Caco-2 (cell line): ENCODE measurements at regions not wholly inside any gene's neighbourhood (a gene's known extent, or its start where the extent isn't known, plus 50 kb on each side); places are given as distances from the start of the nearest gene placed in this dataset.
A peak's percentile ranks its signal among the peaks of the same experiment; 100 is the strongest.

Experiments used
- BruUV-seq: library from RNA; stranded (reverse); fragments of 400-500 nt; replicated peaks from 2 replicates; lab custom pipeline; 2021; lab: Mats Ljungman, UMichigan
- CTCF ChIA-PET: fragments of 300-600 bp; sonication (Branson Sonifier 250); formaldehyde crosslinking; loops from one replicate; lab custom pipeline; 2022; ENCODE audit warnings: antibody characterized with exemption; lab: Charles Lee
- POLR2A ChIA-PET: fragments of 300-600 bp; sonication (Branson Sonifier 250); formaldehyde crosslinking; loops from one replicate; lab custom pipeline; 2022; ENCODE audit warnings: antibody characterized with exemption; lab: Charles Lee
- DNase-seq, 2 experiments: peaks; one replicate each; pipeline versions ENCODE4 v3.0.0 to v3.0.0-alpha.2; 2020 to 2022
- H3K27me3 ChIP-seq: replicated peaks from 2 replicates; pipeline ENCODE4 v1.6.0; 2011; ENCODE audit warnings: low read length; ENCODE audit not compliant: control insufficient read depth, insufficient read depth
- H3K36me3 ChIP-seq: 2 replicates; pipeline ENCODE4 v1.5.1; 2011; ENCODE audit warnings: low read length; ENCODE audit not compliant: control insufficient read depth, insufficient read depth
- H3K4me1 ChIP-seq: fragments of 250-450 bp; sonication (Bioruptor Pico); 2 replicates; pipeline ENCODE4 v1.5.1; 2020; ENCODE audit warnings: mild to moderate bottlenecking
- H3K4me3 ChIP-seq: 2 replicates; pipeline ENCODE4 v1.5.1; 2011; ENCODE audit warnings: low read depth, mild to moderate bottlenecking, control low read depth, low read length
- H3K9me3 ChIP-seq: fragments of 250-450 bp; sonication (Bioruptor Pico); 2 replicates; pipeline ENCODE4 v1.5.1; 2020; ENCODE audit warnings: mild to moderate bottlenecking, moderate library complexity
- H3K27ac Mint-ChIP-seq: one replicate; pipeline ENCODE4 v1.8.0; 2022; ENCODE audit warnings: mixed read lengths; ENCODE audit not compliant: unreplicated experiment
- H3K27me3 Mint-ChIP-seq: one replicate; pipeline ENCODE4 v1.8.0; 2022; ENCODE audit warnings: mixed read lengths; ENCODE audit not compliant: insufficient read depth, unreplicated experiment
- H3K36me3 Mint-ChIP-seq: one replicate; pipeline ENCODE4 v1.8.0; 2022; ENCODE audit warnings: mild to moderate bottlenecking, mixed read lengths; ENCODE audit not compliant: insufficient read depth, unreplicated experiment
- H3K4me1 Mint-ChIP-seq: one replicate; pipeline ENCODE4 v1.8.0; 2022; ENCODE audit warnings: low read depth, mixed read lengths; ENCODE audit not compliant: unreplicated experiment
- H3K4me3 Mint-ChIP-seq: one replicate; pipeline ENCODE4 v1.8.0; 2022; ENCODE audit warnings: mild to moderate bottlenecking, moderate library complexity, mixed read lengths; ENCODE audit not compliant: unreplicated experiment
- H3K9me3 Mint-ChIP-seq: one replicate; pipeline ENCODE4 v1.8.0; 2022; ENCODE audit warnings: mixed read lengths; ENCODE audit not compliant: unreplicated experiment
- CTCF ChIP-seq, 2 experiments: fragments of 200-600 bp in 1 of 2; IDR thresholded peaks; 1 replicate in 1 of 2; 2 replicates in 1 of 2; pipeline versions ENCODE4 v1.5.1 to v1.8.0; 2011 to 2022; ENCODE audit warnings: antibody characterized with exemption in 1 of 2, control low read depth in 1 of 2, inconsistent platforms in 1 of 2, low read depth in 1 of 2, low read length in 1 of 2, mild to moderate bottlenecking in 1 of 2, moderate library complexity in 1 of 2; ENCODE audit not compliant: insufficient read depth in 1 of 2, severe bottlenecking in 1 of 2, unreplicated experiment in 1 of 2
- intact Hi-C: fragments of 100-400 bp; cut with micrococcal nuclease; formaldehyde crosslinking; loops from one replicate; pipeline ENCODE4 v1.10.0; 2022; ENCODE audit not compliant: unreplicated experiment

GRCh38 chr5:121108725-121109124 is 644.6 kb downstream of the PRR16 start:
- intact Hi-C loops: no loop called here
- Mint-ChIP-seq H3K27me3 (no peaks in the 10 kb centered on the region), H3K27ac (no peak overlapping the region), H3K36me3 (no peaks in the 10 kb centered on the region), H3K4me1 (no peaks in the 10 kb centered on the region), H3K4me3 (no peak overlapping the region), H3K9me3 (no peaks in the 10 kb centered on the region)
- Histone ChIP-seq H3K36me3 (no peaks in the 10 kb centered on the region), H3K4me1 (no peaks in the 10 kb centered on the region), H3K9me3 (no peaks in the 10 kb centered on the region), H3K27me3 (no peaks in the 10 kb centered on the region), H3K4me3 (no peak overlapping the region)
- ChIA-PET CTCF (no interaction called here), POLR2A (no interaction called here)
- no TSS peak for BruUV-seq
- no peak for TF ChIP-seq CTCF (IDR thresholded peaks at IDR 0.05; ENCODE audit: insufficient read depth in 1 of 2, low read depth in 1 of 2, low read length in 1 of 2, severe bottlenecking in 1 of 2, unreplicated experiment in 1 of 2)
- peak; percentile 17 to 53 for DNase-seq

DNA sequence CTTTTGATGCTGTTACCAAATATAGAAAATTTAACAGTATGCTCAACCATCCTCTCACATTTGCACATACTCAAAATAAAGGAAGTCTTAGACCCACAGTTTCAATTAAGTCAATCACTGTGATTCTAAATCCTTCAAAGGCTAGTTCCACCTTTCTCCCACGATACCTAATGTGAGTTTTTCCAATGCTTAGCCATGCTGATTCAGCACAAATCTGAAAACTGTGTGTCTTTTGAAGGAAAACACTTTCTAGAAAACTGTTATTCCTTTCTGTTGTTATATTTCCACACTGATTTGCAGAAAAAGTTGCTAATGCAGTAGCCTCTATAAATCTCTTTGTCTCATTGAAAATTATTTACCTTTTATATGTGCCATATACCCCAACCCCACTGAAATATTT is 645.7 kb downstream of the PRR16 start:
- TF ChIP-seq CTCF (IDR thresholded peaks at IDR 0.05; ENCODE audit: insufficient read depth in 1 of 2, low read depth in 1 of 2, low read length in 1 of 2, severe bottlenecking in 1 of 2, unreplicated experiment in 1 of 2): no peak
- Histone ChIP-seq H3K27me3 (no peaks in the 10 kb centered on the region), H3K36me3 (no peaks in the 10 kb centered on the region), H3K4me1 (no peaks in the 10 kb centered on the region), H3K9me3 (no peaks in the 10 kb centered on the region), H3K4me3 (no peak overlapping the region)
- Mint-ChIP-seq H3K4me1 (no peaks in the 10 kb centered on the region), H3K36me3 (no peaks in the 10 kb centered on the region), H3K4me3 (no peak overlapping the region), H3K27me3 (no peaks in the 10 kb centered on the region), H3K9me3 (no peaks in the 10 kb centered on the region), H3K27ac (no peak overlapping the region)
- POLR2A ChIA-PET: no interaction called here
- CTCF ChIA-PET: no interaction called here
- no peak for DNase-seq
- no TSS peak for BruUV-seq
- intact Hi-C loops: no loop called here

GRCh38 chr5:121121786-121122185 is 657.7 kb downstream of the PRR16 start:
- H3K9me3 Mint-ChIP-seq: no peaks in the 10 kb centered on the region
- DNase-seq: no peak
- H3K4me1 Mint-ChIP-seq: no peaks in the 10 kb centered on the region
- Histone ChIP-seq H3K27me3 (no peaks in the 10 kb centered on the region), H3K4me3 (no peak overlapping the region), H3K4me1 (no peaks in the 10 kb centered on the region), H3K9me3 (no peaks in the 10 kb centered on the region), H3K36me3 (no peaks in the 10 kb centered on the region)
- H3K27me3 Mint-ChIP-seq: no peaks in the 10 kb centered on the region
- CTCF ChIA-PET: no interaction called here
- POLR2A ChIA-PET: no interaction called here
- no peaks in the 10 kb centered on the region for H3K36me3 Mint-ChIP-seq
- no TSS peak for BruUV-seq
- no peak overlapping the region for H3K4me3 Mint-ChIP-seq
- intact Hi-C loops: no loop called here
- H3K27ac Mint-ChIP-seq: no peak overlapping the region
- TF ChIP-seq CTCF (IDR thresholded peaks at IDR 0.05; ENCODE audit: insufficient read depth in 1 of 2, low read depth in 1 of 2, low read length in 1 of 2, severe bottlenecking in 1 of 2, unreplicated experiment in 1 of 2): no peak
